Fibroblast of mammary gland (primary cell): ENCODE measurements at regions not wholly inside any gene's neighbourhood (a gene's known extent, or its start where the extent isn't known, plus 50 kb on each side); places are given as distances from the start of the nearest gene placed in this dataset.

ENCODE experiments used
- DNase-seq: peaks from one replicate; pipeline ENCODE4 v3.0.0-alpha.2; 2010; ENCODE audit warnings: low read depth
- H3K4me3 ChIP-seq: 2 replicates; pipeline ENCODE4 v1.5.1; 2011; ENCODE audit warnings: low read depth, mild to moderate bottlenecking, low read length, moderate library complexity; ENCODE audit not compliant: control insufficient read depth
- CTCF ChIP-seq: conservative IDR thresholded peaks from 2 replicates; pipeline ENCODE4 v1.5.1; 2011; ENCODE audit warnings: low read depth, low read length, inconsistent platforms; ENCODE audit not compliant: control insufficient read depth, insufficient read depth

GRCh38 chr4:89576246-89576645 is 260.7 kb downstream of the SNCA start:
- no peak for TF ChIP-seq CTCF

GRCh38 chr4:89575840-89576239 is 261.1 kb downstream of the SNCA start:
- H3K4me3 ChIP-seq, result no peak overlapping the region
- TF ChIP-seq CTCF, result no peak
- no peak for DNase-seq

More at GRCh38 chr4:89576246-89576645, 260.7 kb downstream of the SNCA start:
- no peak for DNase-seq
- no peak overlapping the region for H3K4me3 ChIP-seq

- no peak overlapping the region for H3K4me3 ChIP-seq
- TF ChIP-seq CTCF, result no peak
- DNase-seq, result no peak
Observed at GRCh38 chr4:89574176-89574575, 262.8 kb downstream of the SNCA start.

GRCh38 chr4:89573656-89574055 is 263.3 kb downstream of the SNCA start:
- H3K4me3 ChIP-seq, result no peak overlapping the region
- no peak for TF ChIP-seq CTCF
- no peak for DNase-seq

- TF ChIP-seq CTCF, result no peak
Observed at GRCh38 chr4:89572224-89572858, 264.6 kb downstream of the SNCA start.

GRCh38 chr4:89570931-89571330 is 263.3 kb upstream of the GPRIN3 start:
- no peak for DNase-seq
- TF ChIP-seq CTCF, result no peak
- H3K4me3 ChIP-seq, result no peak overlapping the region

More at GRCh38 chr4:89572224-89572858, 264.6 kb downstream of the SNCA start:
- H3K4me3 ChIP-seq, result no peak overlapping the region
- DNase-seq, result no peak

- no peak overlapping the region for H3K4me3 ChIP-seq
- DNase-seq, result no peak
- no peak for TF ChIP-seq CTCF
Observed at GRCh38 chr4:89567936-89568335, 260.3 kb upstream of the GPRIN3 start.
